IMR-90 (cell line): ENCODE measurements at regions not wholly inside any gene's neighbourhood (a gene's known extent, or its start where the extent isn't known, plus 50 kb on each side); places are given as distances from the start of the nearest gene placed in this dataset.

ENCODE experiments used
- ATAC-seq: fragments of 200-7000 bp; cut with Tn5 transposase; 2 replicates; pipeline ENCODE4 v1.9.1; 2020; ENCODE audit warnings: low read depth, mild to moderate bottlenecking, moderate library complexity
- BruUV-seq: library from RNA; stranded (reverse); fragments of 400-500 nt; replicated peaks from 2 replicates; lab custom pipeline; 2021; lab: Mats Ljungman, UMichigan
- CTCF ChIA-PET: fragments of 300-600 bp; formaldehyde crosslinking; extraction: SDS; loops from one replicate; lab custom pipeline; 2021; ENCODE audit warnings: antibody characterized with exemption; lab: Yijun Ruan, JAX
- POLR2A ChIA-PET: fragments of 300-600 bp; sonication (Branson Sonifier 250); formaldehyde crosslinking; loops from one replicate; lab custom pipeline; 2022; ENCODE audit warnings: antibody characterized with exemption; ENCODE audit not compliant: unreplicated experiment; lab: Charles Lee
- DNase-seq: peaks from one replicate; pipeline ENCODE4 v3.0.0; 2013
- H2AFZ ChIP-seq: replicated peaks from 2 replicates; pipeline ENCODE3; 2013; ENCODE audit warnings: low read length, mild to moderate bottlenecking; ENCODE audit not compliant: poor library complexity
- H2AK5ac ChIP-seq: 2 replicates; pipeline ENCODE4 v1.6.1; 2013; ENCODE audit warnings: low read depth, low read length, inconsistent platforms
- H2AK9ac ChIP-seq: replicated peaks from 2 replicates; pipeline ENCODE3; 2013; ENCODE audit warnings: mild to moderate bottlenecking, low read depth, low read length, moderate library complexity; ENCODE audit not compliant: poor library complexity
- H2BK120ac ChIP-seq: 2 replicates; pipeline ENCODE4 v1.6.1; 2013; ENCODE audit warnings: low read depth, low read length, inconsistent platforms
- H2BK15ac ChIP-seq: 3 replicates; pipeline ENCODE4 v1.6.1; 2013; ENCODE audit warnings: low read depth, low read length, inconsistent platforms
- H2BK20ac ChIP-seq: 2 replicates; pipeline ENCODE4 v1.6.1; 2013; ENCODE audit warnings: low read depth, mild to moderate bottlenecking, inconsistent platforms, low read length, moderate library complexity
- H2BK5ac ChIP-seq: 2 replicates; pipeline ENCODE4 v1.6.1; 2013; ENCODE audit warnings: mild to moderate bottlenecking, low read depth, low read length, inconsistent platforms; ENCODE audit not compliant: poor library complexity, severe bottlenecking
- H3K14ac ChIP-seq: replicated peaks from 2 replicates; pipeline ENCODE4 v1.6.1; 2013; ENCODE audit warnings: low read depth, low read length, inconsistent platforms
- H3K18ac ChIP-seq: 2 replicates; pipeline ENCODE4 v1.6.1; 2013; ENCODE audit warnings: low read depth, low read length, control low read depth
- H3K23ac ChIP-seq: 2 replicates; pipeline ENCODE4 v1.6.1; 2013; ENCODE audit warnings: low read depth, low read length, inconsistent platforms
- H3K27ac ChIP-seq: 2 replicates; pipeline ENCODE4 v1.5.1; 2013; ENCODE audit warnings: mild to moderate bottlenecking, control low read depth, low read length; ENCODE audit not compliant: insufficient read depth
- H3K27me3 ChIP-seq: 2 replicates; pipeline ENCODE4 v1.6.1; 2013; ENCODE audit warnings: low read length; ENCODE audit not compliant: control insufficient read depth, insufficient read depth
- H3K36me3 ChIP-seq: 2 replicates; pipeline ENCODE4 v1.6.1; 2013; ENCODE audit warnings: low read length, mixed read lengths; ENCODE audit not compliant: control insufficient read depth, insufficient read depth
- H3K4ac ChIP-seq: 2 replicates; pipeline ENCODE4 v1.6.1; 2013; ENCODE audit warnings: low read depth, low read length, inconsistent platforms
- H3K4me1 ChIP-seq: 2 replicates; pipeline ENCODE4 v1.6.1; 2013; ENCODE audit warnings: low read length, mixed read lengths; ENCODE audit not compliant: control insufficient read depth, insufficient read depth
- H3K4me2 ChIP-seq: 2 replicates; pipeline ENCODE4 v1.6.1; 2013; ENCODE audit warnings: low read depth, mild to moderate bottlenecking, control low read depth, low read length, moderate library complexity
- H3K4me3 ChIP-seq: 2 replicates; pipeline ENCODE4 v1.5.1; 2013; ENCODE audit warnings: low read depth, mild to moderate bottlenecking, control low read depth, low read length, moderate library complexity; ENCODE audit not compliant: insufficient read depth
- H3K56ac ChIP-seq: 2 replicates; pipeline ENCODE4 v1.6.1; 2013; ENCODE audit warnings: low read length, inconsistent platforms; ENCODE audit not compliant: insufficient read depth; ENCODE audit errors: extremely low read depth
- H3K79me1 ChIP-seq, 2 experiments: 2 replicates each; pipeline ENCODE4 v1.6.1; 2013; ENCODE audit warnings: low read length in 2 of 2, inconsistent platforms in 1 of 2, low read depth in 1 of 2
- H3K9ac ChIP-seq: 2 replicates; pipeline ENCODE4 v1.6.1; 2013; ENCODE audit warnings: low read depth, low read length, control low read depth
- H3K9me1 ChIP-seq: 2 replicates; pipeline ENCODE4 v1.6.1; 2013; ENCODE audit warnings: low read length, inconsistent platforms; ENCODE audit not compliant: insufficient read depth
- H3K9me3 ChIP-seq: 2 replicates; pipeline ENCODE4 v1.6.1; 2013; ENCODE audit warnings: low read length; ENCODE audit not compliant: control insufficient read depth, insufficient read depth
- H4K20me1 ChIP-seq: 2 replicates; pipeline ENCODE4 v1.6.1; 2013; ENCODE audit warnings: low read length, inconsistent platforms; ENCODE audit not compliant: insufficient read depth
- H4K5ac ChIP-seq: 2 replicates; pipeline ENCODE4 v1.6.1; 2013; ENCODE audit warnings: mild to moderate bottlenecking, low read depth, low read length, control low read depth
- H4K8ac ChIP-seq, 2 experiments: 2 replicates each; pipeline ENCODE4 v1.6.1; 2013; ENCODE audit warnings: low read depth in 2 of 2, low read length in 2 of 2, control low read depth in 1 of 2, inconsistent platforms in 1 of 2
- H4K91ac ChIP-seq: 2 replicates; pipeline ENCODE4 v1.6.1; 2013; ENCODE audit warnings: low read depth, low read length, inconsistent platforms; ENCODE audit not compliant: insufficient read depth
- RCOR1 ChIP-seq: IDR thresholded peaks from 2 replicates; pipeline ENCODE4 v1.6.1; 2012; ENCODE audit warnings: mild to moderate bottlenecking, low read length, improper control_type of control experiment; ENCODE audit not compliant: insufficient replicate concordance
- WGBS, 2 experiments: methylation state at CpG; one replicate each; pipeline versions ENCODE4 v1.1.5 to v1.1.7; 2013; ENCODE audit warnings: missing lambda C conversion rate in 2 of 2; ENCODE audit not compliant: insufficient read length in 1 of 2; ENCODE audit errors: extremely low coverage in 2 of 2; 5-methylcytosine and 5-hydroxymethylcytosine counted together
- dilution Hi-C: fragments of 300-500 bp; cut with HindIII; formaldehyde crosslinking; loops from one replicate; pipeline ENCODE4 v1.14.3; 2018; ENCODE audit warnings: low sequenced_read_pairs; ENCODE audit not compliant: unreplicated experiment
- in situ Hi-C: fragments of 300-500 bp; cut with MboI; formaldehyde crosslinking; loops from 3 replicates; pipeline ENCODE4 v1.14.3; 2019; ENCODE audit warnings: low sequenced_read_pairs, inconsistent platforms, mixed read lengths
- intact Hi-C: fragments of 100-400 bp; cut with micrococcal nuclease; formaldehyde crosslinking; loops from 2 replicates; pipeline ENCODE4 v1.10.0; 2022

DNA sequence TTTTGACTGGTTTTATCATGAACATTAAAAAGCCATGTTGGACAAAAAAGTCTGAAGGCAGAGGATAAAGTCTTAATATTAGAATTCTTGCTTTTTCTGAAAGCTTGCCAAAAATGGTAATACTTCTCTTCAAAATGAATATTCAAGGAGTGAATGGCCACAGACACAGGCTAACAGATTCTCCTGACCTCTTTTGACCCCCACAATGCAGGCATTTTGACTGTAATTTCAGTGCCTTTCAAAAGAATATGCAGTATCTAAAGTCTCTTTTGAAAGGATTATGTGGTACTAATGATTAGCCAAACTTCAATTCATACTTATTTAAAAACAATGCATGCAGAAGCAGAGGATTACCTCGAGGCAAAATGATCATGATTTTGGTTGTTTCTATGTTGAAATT lies 557.8 kb upstream of the GCFC2 start:
- no peak for DNase-seq
- H3K4me1 ChIP-seq, result no peaks in the 10 kb centered on the region
- no peak overlapping the region for H4K5ac ChIP-seq
- H4K20me1 ChIP-seq, result no peaks in the 10 kb centered on the region
- no peak overlapping the region for H3K56ac ChIP-seq
- no peak overlapping the region for H3K4ac ChIP-seq
- no peaks in the 10 kb centered on the region for H3K27me3 ChIP-seq
- H4K8ac ChIP-seq, result no peak overlapping the region
- dilution Hi-C loops (no loop called here), intact Hi-C loops (no loop called here), in situ Hi-C loops (no loop called here)
- ChIA-PET CTCF (no interaction called here), POLR2A (no interaction called here)
- no peak overlapping the region for H3K4me2 ChIP-seq
- WGBS, 2 experiments, result no CpG with 5 or more reads among the region's 1 CpG
- no peak overlapping the region for H2BK20ac ChIP-seq
- H3K14ac ChIP-seq, result no peak overlapping the region
- H3K4me3 ChIP-seq, result no peak overlapping the region
- no peaks in the 10 kb centered on the region for H3K9me3 ChIP-seq
- BruUV-seq, result no TSS peak
- H3K36me3 ChIP-seq, result no peaks in the 10 kb centered on the region
- H2BK15ac ChIP-seq, result no peak overlapping the region
- H2BK5ac ChIP-seq, result no peak overlapping the region
- H3K18ac ChIP-seq, result no peak overlapping the region
- H3K27ac ChIP-seq, result no peak overlapping the region
- TF ChIP-seq RCOR1, result no peak
- no peak overlapping the region for H2BK120ac ChIP-seq
- no peak overlapping the region for H2AFZ ChIP-seq
- no peak overlapping the region for H3K23ac ChIP-seq
- no peak for ATAC-seq
- no peak overlapping the region for H2AK5ac ChIP-seq
- no peak overlapping the region for H4K91ac ChIP-seq
- no peak overlapping the region for H2AK9ac ChIP-seq
- no peaks in the 10 kb centered on the region for H3K9me1 ChIP-seq
- no peak overlapping the region for H3K9ac ChIP-seq
- no peaks in the 10 kb centered on the region for H3K79me1 ChIP-seq
